HT1080 (cell line): ENCODE measurements at regions not wholly inside any gene's neighbourhood (a gene's known extent, or its start where the extent isn't known, plus 50 kb on each side); places are given as distances from the start of the nearest gene placed in this dataset.
A peak's percentile ranks its signal among the peaks of the same experiment; 100 is the strongest.

Experiments used
- DNase-seq: peaks from one replicate; pipeline ENCODE4 v3.0.0-alpha.2; 2015; ENCODE audit warnings: low read depth

GRCh38 chr3:101085752-101086151 is 92.5 kb upstream of the ABI3BP start:
- no peak for DNase-seq

GRCh38 chr3:101084404-101084803 is 91.2 kb upstream of the ABI3BP start:
- no peak for DNase-seq

- DNase-seq: no peak
Measured at GRCh38 chr3:101081999-101082398, 88.8 kb upstream of the ABI3BP start.

GRCh38 chr3:101081446-101081845 is 88.2 kb upstream of the ABI3BP start:
- DNase-seq: no peak

- DNase-seq: peak; percentile 26
Measured at GRCh38 chr3:101077361-101078011, 84.3 kb upstream of the ABI3BP start.

- peak; percentile 16 for DNase-seq
Measured at GRCh38 chr3:101074518-101074917, 81.3 kb upstream of the ABI3BP start.

GRCh38 chr3:101072300-101072699 is 79.1 kb upstream of the ABI3BP start:
- DNase-seq: no peak

GRCh38 chr3:101070799-101071121 is 77.5 kb upstream of the ABI3BP start:
- DNase-seq: no peak

- peak; percentile 29 for DNase-seq
Measured at GRCh38 chr3:101069901-101070798, 76.9 kb upstream of the ABI3BP start.

GRCh38 chr3:101068876-101069606 is 75.8 kb upstream of the ABI3BP start:
- no peak for DNase-seq

GRCh38 chr3:101066711-101067129 is 73.5 kb upstream of the ABI3BP start:
- no peak for DNase-seq

- DNase-seq: peak; percentile 90
Measured at GRCh38 chr3:101065962-101066361, 72.7 kb upstream of the ABI3BP start.

GRCh38 chr3:101063401-101063800 is 70.2 kb upstream of the ABI3BP start:
- DNase-seq: no peak

GRCh38 chr3:101061312-101061711 is 68.1 kb upstream of the ABI3BP start:
- no peak for DNase-seq

GRCh38 chr3:101050866-101051265 is 57.6 kb upstream of the ABI3BP start:
- no peak for DNase-seq

- DNase-seq: no peak
Measured at GRCh38 chr3:101050046-101050445, 56.8 kb upstream of the ABI3BP start.

- no peak for DNase-seq
Measured at GRCh38 chr3:101049532-101049931, 56.3 kb upstream of the ABI3BP start.

- DNase-seq: no peak
Measured at GRCh38 chr3:101043687-101044078, 50.5 kb upstream of the ABI3BP start.

- no peak for DNase-seq
Measured at GRCh38 chr3:101042996-101043686, 49.9 kb upstream of the ABI3BP start.
